Muscle layer of colon (tissue), 2 donors: ENCODE measurements at regions not wholly inside any gene's neighbourhood (a gene's known extent, or its start where the extent isn't known, plus 50 kb on each side); places are given as distances from the start of the nearest gene placed in this dataset.
A peak's percentile ranks its signal among the peaks of the same experiment; 100 is the strongest.
"Not testable (repeated sequence)": the region's sequence is repeated elsewhere in the genome, so short reads cannot be mapped to it uniquely, and the experiment has no call there.

ENCODE experiments used
- H3K27ac ChIP-seq: one replicate; pipeline ENCODE4 v1.7.0; 2013; ENCODE audit warnings: low read depth, mild to moderate bottlenecking, low read length, moderate library complexity
- H3K27me3 ChIP-seq, 2 donors: one replicate each; pipeline ENCODE4 v1.7.0; 2013; ENCODE audit warnings: low read length in 2 of 2, mild to moderate bottlenecking in 2 of 2; ENCODE audit not compliant: insufficient read depth in 2 of 2, control insufficient read depth in 1 of 2
- H3K36me3 ChIP-seq: one replicate; pipeline ENCODE4 v1.7.0; 2013; ENCODE audit warnings: mild to moderate bottlenecking, low read length; ENCODE audit not compliant: insufficient read depth
- H3K4me1 ChIP-seq: one replicate; pipeline ENCODE4 v1.7.0; 2013; ENCODE audit warnings: mild to moderate bottlenecking, low read length; ENCODE audit not compliant: insufficient read depth
- H3K4me3 ChIP-seq, 2 donors: one replicate each; pipeline ENCODE4 v1.7.0; 2013; ENCODE audit warnings: low read length in 2 of 2, low read depth in 1 of 2, mild to moderate bottlenecking in 1 of 2, moderate library complexity in 1 of 2
- H3K9ac ChIP-seq: one replicate; pipeline ENCODE4 v1.7.0; 2013; ENCODE audit warnings: low read length
- H3K9me3 ChIP-seq: one replicate; pipeline ENCODE4 v1.7.0; 2013; ENCODE audit warnings: mild to moderate bottlenecking, low read length
- donor health status: abdominal sarcoma.
- donor health status: Adenocarcinoma of cecum.

DNA sequence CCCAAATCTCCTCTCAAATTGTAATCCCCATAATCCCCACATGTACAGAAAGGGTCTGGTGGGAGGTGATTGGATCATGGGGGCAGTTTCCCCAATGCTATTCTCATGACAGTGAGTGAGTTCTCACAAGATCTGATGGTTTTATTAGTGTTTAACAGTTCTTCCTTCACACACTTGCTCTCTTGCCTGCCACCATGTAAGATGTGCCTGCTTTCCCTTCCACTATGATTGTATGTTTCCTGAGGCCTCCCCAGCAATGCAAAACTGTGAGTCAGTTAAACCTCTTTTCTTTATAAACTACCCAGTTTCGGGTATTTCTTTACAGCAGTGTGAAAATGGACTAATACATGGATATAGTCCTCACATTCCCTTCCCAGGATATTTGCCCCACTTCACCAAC is 126.7 kb upstream of the SPATA12 start:
- Histone ChIP-seq H3K27me3 (no peaks in the 10 kb centered on the region), H3K4me1 (peaks cover 13% of the 10 kb centered on the region), H3K27ac (no peak overlapping the region), H3K9me3 (no peaks in the 10 kb centered on the region), H3K36me3 (no peaks in the 10 kb centered on the region), H3K9ac (no peak overlapping the region), H3K4me3 (no peak overlapping the region)

DNA sequence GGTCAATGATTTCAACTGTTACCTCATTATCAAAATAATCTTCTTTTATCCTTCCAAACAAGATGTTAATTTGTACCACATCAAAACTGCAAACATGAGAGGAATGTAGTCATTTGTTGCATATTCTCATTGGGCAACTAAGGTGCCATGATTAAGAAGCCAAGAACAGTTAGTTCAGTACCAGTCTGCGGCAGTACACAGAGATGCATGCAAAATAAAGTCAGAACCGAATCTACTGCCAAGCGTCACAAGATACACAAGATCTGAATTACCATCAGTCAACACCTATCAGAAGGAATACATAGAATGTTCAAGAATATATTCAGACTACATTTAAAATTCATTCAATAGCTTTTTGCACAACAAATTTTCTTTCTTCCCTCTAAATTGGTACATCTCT is 127.6 kb upstream of the SPATA12 start:
- H3K27me3 ChIP-seq: no peaks in the 10 kb centered on the region

DNA sequence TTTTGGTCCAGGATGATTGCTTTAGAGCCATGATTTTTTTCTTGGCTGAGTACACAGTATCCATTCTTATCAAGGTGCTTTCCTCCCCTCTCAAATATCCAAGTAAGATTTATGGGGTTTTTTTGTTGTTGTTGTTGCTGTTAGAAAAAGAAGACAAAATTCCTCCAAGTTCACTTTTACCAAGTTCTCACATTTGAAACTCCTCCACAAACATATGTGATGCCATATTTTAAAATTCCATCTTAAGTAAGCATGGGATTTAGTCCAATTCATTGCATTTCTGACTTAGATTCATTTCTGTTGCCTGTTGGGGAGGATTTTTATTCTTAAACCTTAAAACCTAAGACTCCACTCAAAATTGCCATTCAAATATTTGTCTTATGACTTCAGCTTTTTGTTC is 128.6 kb upstream of the SPATA12 start:
- H3K9me3 ChIP-seq: no peaks in the 10 kb centered on the region
- no peak overlapping the region for H3K4me3 ChIP-seq
- H3K27me3 ChIP-seq: no peaks in the 10 kb centered on the region
- no peak overlapping the region for H3K9ac ChIP-seq
- H3K27ac ChIP-seq: no peak overlapping the region
- no peaks in the 10 kb centered on the region for H3K36me3 ChIP-seq
- peaks cover 30% of the 10 kb centered on the region for H3K4me1 ChIP-seq

More for the DNA sequence above, 127.6 kb upstream of the SPATA12 start:
- Histone ChIP-seq H3K4me3 (no peak overlapping the region), H3K27ac (no peak overlapping the region), H3K9me3 (no peaks in the 10 kb centered on the region), H3K36me3 (no peaks in the 10 kb centered on the region), H3K4me1 (peaks cover 22% of the 10 kb centered on the region), H3K9ac (no peak overlapping the region)

DNA sequence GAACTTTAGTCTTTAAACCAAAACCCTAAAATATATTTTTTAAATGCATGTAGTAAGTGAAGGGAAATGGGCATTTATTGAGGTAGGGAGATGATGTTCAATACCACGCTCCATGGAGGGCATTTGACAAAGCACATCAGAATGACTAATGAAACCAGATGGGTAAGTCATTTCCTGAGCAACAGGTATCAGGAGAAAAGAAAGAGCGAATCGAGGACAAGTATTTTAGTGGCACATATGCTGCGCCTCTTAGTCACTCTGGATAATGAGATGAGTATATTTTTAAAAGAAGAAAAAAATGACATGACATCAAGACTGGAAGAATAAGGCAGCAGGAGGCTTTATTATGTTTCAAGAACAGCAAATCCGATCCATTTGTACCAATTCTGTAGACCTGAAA is 129.0 kb upstream of the ARHGEF3 start:
- Histone ChIP-seq H3K9ac (no peak overlapping the region), H3K27ac (no peak overlapping the region), H3K27me3 (no peaks in the 10 kb centered on the region), H3K4me3 (no peak overlapping the region), H3K36me3 (no peaks in the 10 kb centered on the region), H3K4me1 (peaks cover 42% of the 10 kb centered on the region), H3K9me3 (no peaks in the 10 kb centered on the region)

DNA sequence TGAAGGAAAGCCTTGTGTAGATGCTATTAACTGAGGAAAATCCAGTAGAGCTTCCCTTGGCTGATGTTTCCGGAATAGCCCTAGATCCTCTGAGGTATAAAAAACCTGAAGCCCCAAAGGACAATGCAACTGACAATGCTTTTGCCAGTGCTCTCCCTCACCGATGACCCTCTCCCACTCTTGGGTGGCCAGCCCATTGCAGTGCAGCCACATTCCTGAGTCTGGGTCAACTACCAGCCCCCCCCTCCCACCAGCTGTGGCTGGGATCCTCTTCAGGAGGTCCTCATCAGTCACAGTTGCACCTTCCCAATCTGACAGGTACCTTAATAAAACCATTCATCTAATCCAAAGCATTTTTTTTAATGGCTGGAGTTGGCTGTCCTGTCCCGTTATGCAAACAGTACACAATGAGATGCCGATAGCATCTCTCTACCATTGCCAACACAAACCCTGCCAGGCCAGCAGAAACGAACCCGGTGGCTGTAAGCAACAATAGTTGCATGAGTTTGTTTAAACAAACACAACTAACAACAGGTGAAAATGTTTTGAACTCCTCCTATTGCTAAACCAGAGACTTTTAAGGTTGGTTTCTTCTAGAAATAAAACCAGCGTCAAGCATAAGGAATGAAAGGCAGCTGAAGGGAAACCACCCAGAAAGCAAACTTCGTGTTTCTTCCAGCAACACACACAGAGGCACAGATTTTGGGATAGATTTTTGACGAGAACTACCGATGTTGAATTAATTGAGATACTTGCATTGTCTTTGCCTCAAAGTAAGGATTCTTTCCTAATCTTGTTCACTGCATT is 128.3 kb upstream of the ARHGEF3 start:
- no peaks in the 10 kb centered on the region for H3K27me3 ChIP-seq
- H3K36me3 ChIP-seq: no peaks in the 10 kb centered on the region
- H3K9me3 ChIP-seq: no peaks in the 10 kb centered on the region
- H3K4me3 ChIP-seq: no peak overlapping the region
- no peak overlapping the region for H3K27ac ChIP-seq
- H3K9ac ChIP-seq: no peak overlapping the region
- H3K4me1 ChIP-seq: peaks cover 49% of the 10 kb centered on the region

DNA sequence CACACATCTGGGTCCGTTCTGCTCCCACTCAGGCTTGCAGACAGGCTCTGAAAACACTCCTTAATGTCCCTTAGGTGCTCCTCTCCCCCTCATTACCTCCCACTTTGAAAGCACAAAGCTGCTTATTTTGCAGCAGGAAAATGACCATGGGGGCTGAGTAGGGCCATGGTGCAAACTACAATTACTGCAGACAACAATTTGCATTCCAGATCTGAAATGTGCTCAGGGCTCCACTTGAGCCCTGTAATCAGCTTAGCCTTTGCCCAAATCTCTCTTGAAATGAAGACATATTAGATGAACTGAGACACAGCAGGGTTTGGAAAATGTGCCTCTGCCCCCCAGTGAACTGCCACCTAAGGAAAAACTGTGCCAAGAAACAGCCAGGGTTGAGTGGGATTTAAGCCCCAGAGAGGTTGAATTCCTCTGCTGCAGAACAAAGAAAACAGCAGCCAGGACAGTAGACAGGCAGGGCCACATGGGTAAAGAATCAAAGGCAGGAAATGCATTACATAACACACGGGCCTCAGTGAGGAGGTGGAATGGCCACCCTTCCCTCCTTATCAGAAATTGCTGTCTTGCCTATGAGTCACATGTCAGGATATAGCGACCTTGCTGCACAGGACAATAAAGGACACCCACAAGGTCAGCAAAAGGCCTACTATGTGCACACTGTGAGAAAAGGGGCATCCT is 126.8 kb upstream of the ARHGEF3 start:
- Histone ChIP-seq H3K4me1 (peaks cover 63% of the 10 kb centered on the region), H3K9ac (no peak overlapping the region), H3K4me3 (no peak overlapping the region), H3K9me3 (no peaks in the 10 kb centered on the region), H3K27ac (no peak overlapping the region), H3K27me3 (no peaks in the 10 kb centered on the region), H3K36me3 (no peaks in the 10 kb centered on the region)

DNA sequence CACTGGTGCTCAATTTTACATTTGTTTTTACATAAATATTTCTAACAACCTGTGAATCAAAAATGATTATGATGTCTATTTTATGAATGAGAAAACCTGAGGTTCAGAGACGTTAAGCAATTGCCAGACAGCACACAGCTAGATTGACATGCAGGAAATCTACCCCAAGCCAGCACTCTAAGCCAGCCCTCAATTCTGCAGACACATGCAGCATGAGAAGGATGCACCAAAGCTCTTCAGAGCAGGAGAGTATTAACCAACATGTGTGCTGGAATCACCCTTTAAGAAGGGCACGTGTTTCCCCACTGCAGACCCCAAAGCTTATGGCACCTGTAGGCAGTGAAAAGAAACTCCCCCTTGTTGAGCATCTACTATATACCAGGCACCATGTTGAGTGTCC is 126.1 kb upstream of the ARHGEF3 start:
- Histone ChIP-seq H3K9ac (no peak overlapping the region), H3K4me3 (no peak overlapping the region), H3K36me3 (no peaks in the 10 kb centered on the region), H3K4me1 (peaks cover 67% of the 10 kb centered on the region), H3K9me3 (no peaks in the 10 kb centered on the region), H3K27ac (no peak overlapping the region), H3K27me3 (no peaks in the 10 kb centered on the region)

DNA sequence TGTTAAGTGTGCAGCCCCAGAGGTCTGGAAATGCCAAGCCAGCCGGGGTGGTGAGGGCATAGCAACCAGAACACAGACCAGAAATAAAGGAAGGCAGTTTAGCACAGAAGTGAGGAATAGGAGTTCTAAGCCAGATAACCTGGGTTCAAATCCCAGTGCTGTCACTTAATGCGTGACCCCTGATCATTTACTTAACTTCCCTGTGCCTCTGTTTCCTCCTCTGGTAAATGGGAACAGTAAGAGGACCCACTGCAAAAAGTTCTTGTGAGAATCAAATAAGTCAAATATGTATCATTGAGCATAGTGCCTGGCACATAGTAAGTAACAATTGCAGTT is 125.2 kb upstream of the ARHGEF3 start:
- Histone ChIP-seq H3K9ac (no peak overlapping the region), H3K36me3 (no peaks in the 10 kb centered on the region), H3K27me3 (no peaks in the 10 kb centered on the region), H3K9me3 (no peaks in the 10 kb centered on the region), H3K27ac (peak overlapping the region; percentile 43), H3K4me3 (peak overlapping the region in 1 of 2 donors; percentile 10), H3K4me1 (peaks cover 74% of the 10 kb centered on the region)

DNA sequence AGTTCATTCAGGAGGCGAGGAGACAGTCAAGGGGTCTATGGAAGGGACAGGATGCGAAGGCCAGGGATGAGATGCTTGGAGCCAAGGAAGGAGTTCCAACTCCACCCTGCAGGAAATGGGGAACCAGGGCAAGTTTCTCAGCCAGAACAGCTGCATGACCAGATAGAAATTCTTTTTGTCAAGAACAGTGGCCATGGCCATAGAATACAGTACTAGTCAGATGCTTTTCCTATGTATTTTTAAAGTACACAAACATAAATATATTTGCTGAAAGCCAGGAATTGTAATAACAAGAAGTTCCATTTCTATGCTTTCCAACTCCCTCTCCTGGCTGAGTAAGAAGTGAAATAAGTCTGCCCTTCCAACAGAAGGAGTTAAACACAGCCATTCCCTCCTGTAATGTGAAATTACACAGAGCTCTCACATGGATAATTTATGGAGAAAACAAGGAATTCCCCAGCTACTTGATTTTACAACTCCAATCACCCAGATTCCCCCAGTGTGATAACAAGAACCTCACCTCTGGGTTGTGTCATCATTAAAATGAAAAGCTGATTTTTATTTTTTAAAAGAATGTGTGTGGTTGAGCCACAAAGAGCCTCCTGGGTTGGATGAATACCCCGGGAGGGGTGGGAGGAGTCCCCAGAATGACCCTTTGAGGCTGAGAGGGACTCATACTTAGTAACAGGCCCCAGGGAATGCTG is 124.6 kb upstream of the ARHGEF3 start:
- Histone ChIP-seq H3K9me3 (no peaks in the 10 kb centered on the region), H3K36me3 (no peaks in the 10 kb centered on the region), H3K4me3 (peak overlapping the region in 1 of 2 donors; percentile 10), H3K9ac (no peak overlapping the region), H3K4me1 (peaks cover 79% of the 10 kb centered on the region), H3K27me3 (no peaks in the 10 kb centered on the region), H3K27ac (peak overlapping the region; percentile 43)

DNA sequence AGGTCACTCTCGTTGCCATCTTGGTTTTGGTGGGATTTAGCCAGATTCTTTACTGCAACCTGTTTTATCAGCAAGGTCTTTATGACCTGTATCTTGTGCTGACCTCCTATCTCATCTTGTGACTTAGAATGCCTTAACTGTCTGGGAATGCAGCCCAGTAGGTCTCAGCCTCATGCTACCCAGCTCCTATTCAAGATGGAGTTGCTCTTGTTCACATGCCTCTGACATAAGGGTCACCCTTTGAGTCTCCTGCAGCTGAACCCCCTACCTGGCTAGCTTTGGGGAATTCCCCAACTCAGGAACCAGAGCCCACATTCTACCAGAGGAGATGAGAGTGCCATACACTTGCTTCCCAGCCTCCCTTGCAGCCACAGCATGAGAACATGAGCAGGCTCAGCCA is 123.0 kb upstream of the ARHGEF3 start:
- H3K9me3 ChIP-seq, H3K36me3 ChIP-seq, H3K4me3 ChIP-seq, H3K9ac ChIP-seq, H3K27ac ChIP-seq, H3K27me3 ChIP-seq: not testable (repeated sequence)
- peaks cover 77% of the 10 kb centered on the region for H3K4me1 ChIP-seq

DNA sequence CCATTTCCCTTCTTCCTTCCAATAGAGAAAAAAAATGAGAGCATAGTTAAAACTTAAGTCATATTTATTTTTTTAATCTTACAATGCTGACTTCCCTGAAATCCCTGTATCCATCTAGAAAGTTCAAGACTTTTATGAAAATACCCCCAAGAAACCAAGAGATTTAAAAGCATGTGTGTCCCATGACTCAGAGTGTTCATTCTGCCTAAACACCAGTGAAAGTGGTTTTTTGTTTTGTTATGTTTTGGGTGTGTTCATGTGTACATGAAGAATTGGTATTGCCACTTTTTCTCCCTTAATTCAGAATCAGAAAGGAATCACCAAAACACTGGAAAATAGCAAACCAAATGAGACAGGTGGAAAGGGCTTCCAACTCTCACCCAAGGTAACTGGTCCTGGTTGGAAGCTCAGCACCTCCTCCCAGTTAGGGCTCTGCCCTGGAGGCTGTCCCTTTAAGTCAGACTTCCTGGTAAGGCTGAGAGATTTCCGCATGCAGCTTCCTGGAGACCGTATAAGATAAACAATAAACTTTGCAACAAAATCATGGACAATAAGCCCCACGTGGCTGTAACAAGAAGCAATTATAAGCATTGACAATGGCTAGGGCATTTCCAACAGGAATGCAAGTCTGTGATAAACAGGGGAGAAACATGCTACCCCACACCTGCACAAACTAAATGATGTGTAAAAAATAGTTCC is 121.9 kb upstream of the ARHGEF3 start:
- Histone ChIP-seq H3K4me1 (peaks cover 69% of the 10 kb centered on the region), H3K27me3 (no peaks in the 10 kb centered on the region), H3K9me3 (no peaks in the 10 kb centered on the region), H3K36me3 (no peaks in the 10 kb centered on the region), H3K9ac (no peak overlapping the region), H3K4me3 (no peak overlapping the region), H3K27ac (peak overlapping the region; percentile 49)
